ENCODE measurements at regions not wholly inside any gene's neighbourhood (a gene's known extent, or its start where the extent isn't known, plus 50 kb on each side); places are given as distances from the start of the nearest gene placed in this dataset.

- no peak overlapping the region for H3K4me3 ChIP-seq
- no peak for DNase-seq (ENCODE audit: low spot score)
- H3K27ac ChIP-seq, result no peak overlapping the region
- TF ChIP-seq, protein P1, sequence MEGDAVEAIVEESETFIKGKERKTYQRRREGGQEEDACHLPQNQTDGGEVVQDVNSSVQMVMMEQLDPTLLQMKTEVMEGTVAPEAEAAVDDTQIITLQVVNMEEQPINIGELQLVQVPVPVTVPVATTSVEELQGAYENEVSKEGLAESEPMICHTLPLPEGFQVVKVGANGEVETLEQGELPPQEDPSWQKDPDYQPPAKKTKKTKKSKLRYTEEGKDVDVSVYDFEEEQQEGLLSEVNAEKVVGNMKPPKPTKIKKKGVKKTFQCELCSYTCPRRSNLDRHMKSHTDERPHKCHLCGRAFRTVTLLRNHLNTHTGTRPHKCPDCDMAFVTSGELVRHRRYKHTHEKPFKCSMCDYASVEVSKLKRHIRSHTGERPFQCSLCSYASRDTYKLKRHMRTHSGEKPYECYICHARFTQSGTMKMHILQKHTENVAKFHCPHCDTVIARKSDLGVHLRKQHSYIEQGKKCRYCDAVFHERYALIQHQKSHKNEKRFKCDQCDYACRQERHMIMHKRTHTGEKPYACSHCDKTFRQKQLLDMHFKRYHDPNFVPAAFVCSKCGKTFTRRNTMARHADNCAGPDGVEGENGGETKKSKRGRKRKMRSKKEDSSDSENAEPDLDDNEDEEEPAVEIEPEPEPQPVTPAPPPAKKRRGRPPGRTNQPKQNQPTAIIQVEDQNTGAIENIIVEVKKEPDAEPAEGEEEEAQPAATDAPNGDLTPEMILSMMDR (IDR thresholded peaks at IDR 0.05), result no peak
Observed at GRCh38 chrX:8083286-8083685, 87.8 kb downstream of the VCX2 start.

GRCh38 chrX:8075636-8076035 lies 95.4 kb downstream of the VCX2 start:
- H3K27ac ChIP-seq, result no peak overlapping the region
- TF ChIP-seq, protein P1 (IDR thresholded peaks at IDR 0.05), result no peak
- H3K4me3 ChIP-seq, result no peak overlapping the region
- no peak for DNase-seq (ENCODE audit: low spot score)

GRCh38 chrX:8067754-8068462 lies 103.2 kb downstream of the VCX2 start:
- no peak for DNase-seq (ENCODE audit: low spot score)
- TF ChIP-seq, protein P1 (IDR thresholded peaks at IDR 0.05), result no peak
- H3K27ac ChIP-seq, result no peak overlapping the region
- no peak overlapping the region for H3K4me3 ChIP-seq

DNA sequence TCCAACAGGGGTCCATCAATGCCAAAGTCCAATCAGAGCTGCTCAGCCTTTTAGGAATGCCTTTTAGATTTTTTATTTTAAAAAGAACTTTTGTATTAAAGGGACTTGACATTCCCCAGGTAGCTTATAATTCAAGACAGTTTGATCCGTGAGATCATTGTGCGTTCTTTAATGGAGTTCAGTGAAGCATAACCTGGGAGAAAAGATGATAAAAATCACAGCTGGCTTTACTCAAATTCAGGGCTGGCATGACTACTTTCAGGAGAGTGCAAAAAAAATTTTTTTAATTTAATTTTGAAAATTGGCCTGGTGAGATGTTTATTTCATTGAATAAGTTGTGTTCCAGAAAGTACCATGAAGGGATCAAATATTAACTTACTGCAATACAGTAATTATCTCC lies 118.2 kb downstream of the VCX2 start:
- no peak for DNase-seq (ENCODE audit: low spot score)
- TF ChIP-seq, protein P1 (IDR thresholded peaks at IDR 0.05), result no peak
- H3K4me3 ChIP-seq, result no peak overlapping the region
- no peak overlapping the region for H3K27ac ChIP-seq

- DNase-seq (ENCODE audit: low spot score), result no peak
- no peak overlapping the region for H3K27ac ChIP-seq
Observed at GRCh38 chrX:8049827-8050226, 121.2 kb downstream of the VCX2 start.

DNA sequence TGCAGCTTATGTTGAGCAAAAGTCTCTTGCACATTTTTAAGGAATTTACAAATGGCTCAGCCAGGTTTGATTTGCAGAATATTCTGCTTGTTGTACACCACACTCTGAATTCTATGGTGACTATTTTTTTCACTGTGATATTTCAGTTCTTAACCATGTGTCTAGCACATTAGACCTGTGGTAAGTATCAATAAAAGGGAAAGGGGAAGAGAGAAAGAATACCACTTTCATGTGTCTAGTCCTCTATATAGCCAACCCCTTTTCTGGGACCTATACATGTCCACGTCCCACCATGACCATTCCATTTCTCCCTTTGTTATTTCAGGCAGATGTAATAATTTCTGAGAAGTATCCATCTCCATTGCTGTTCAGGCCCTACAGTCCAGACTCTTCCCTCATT lies 121.3 kb upstream of the PNPLA4 start:
- TF ChIP-seq, protein P1 (IDR thresholded peaks at IDR 0.05), result no peak
- H3K27ac ChIP-seq, result no peak overlapping the region
- no peak overlapping the region for H3K4me3 ChIP-seq

More at GRCh38 chrX:8049827-8050226, 121.2 kb downstream of the VCX2 start:
- TF ChIP-seq, protein P1 (IDR thresholded peaks at IDR 0.05), result no peak
- H3K4me3 ChIP-seq, result no peak overlapping the region

GRCh38 chrX:8044947-8045346 lies 117.7 kb upstream of the PNPLA4 start:
- H3K27ac ChIP-seq, result no peak overlapping the region
- DNase-seq (ENCODE audit: low spot score), result no peak
- no peak overlapping the region for H3K4me3 ChIP-seq
- TF ChIP-seq, protein P1 (IDR thresholded peaks at IDR 0.05), result no peak

More for the DNA sequence above, 121.3 kb upstream of the PNPLA4 start:
- DNase-seq (ENCODE audit: low spot score), result no peak
